GM21526 (cell line): ENCODE measurements at regions not wholly inside any gene's neighbourhood (a gene's known extent, or its start where the extent isn't known, plus 50 kb on each side); places are given as distances from the start of the nearest gene placed in this dataset.

ENCODE experiments used
- ATAC-seq: cut with Tn5 transposase; IDR thresholded peaks from one replicate; pipeline ENCODE4 v1.9.1; 2021; ENCODE audit warnings: moderate library complexity; ENCODE audit not compliant: unreplicated experiment, low FRiP score

- ATAC-seq, result peak; percentile 46
Measured at GRCh38 chr9:89743573-89744254, 138.9 kb downstream of the GADD45G start.

- no peak for ATAC-seq
Measured at GRCh38 chr9:89744255-89744648, 139.4 kb downstream of the GADD45G start.

DNA sequence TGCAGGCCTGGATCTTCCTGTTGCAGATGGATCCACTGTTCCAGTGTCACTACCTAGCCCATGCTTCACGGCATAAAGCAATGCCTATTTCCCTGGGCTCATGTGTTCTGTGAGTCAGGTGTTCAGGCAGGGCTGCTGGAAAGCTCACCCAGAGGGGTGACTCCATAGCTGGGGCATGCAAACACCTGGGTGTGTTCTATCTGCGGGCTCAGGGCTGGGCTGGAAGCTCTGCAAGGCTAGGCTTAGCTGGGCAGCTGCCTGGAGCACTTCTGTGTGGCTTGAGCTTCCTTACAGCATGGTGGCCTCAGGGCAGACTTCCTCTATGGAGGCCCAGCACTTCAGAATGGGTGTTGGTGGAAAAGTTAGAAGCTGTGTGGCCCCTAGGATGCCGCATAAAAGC, 139.9 kb downstream of the GADD45G start:
- no peak for ATAC-seq

DNA sequence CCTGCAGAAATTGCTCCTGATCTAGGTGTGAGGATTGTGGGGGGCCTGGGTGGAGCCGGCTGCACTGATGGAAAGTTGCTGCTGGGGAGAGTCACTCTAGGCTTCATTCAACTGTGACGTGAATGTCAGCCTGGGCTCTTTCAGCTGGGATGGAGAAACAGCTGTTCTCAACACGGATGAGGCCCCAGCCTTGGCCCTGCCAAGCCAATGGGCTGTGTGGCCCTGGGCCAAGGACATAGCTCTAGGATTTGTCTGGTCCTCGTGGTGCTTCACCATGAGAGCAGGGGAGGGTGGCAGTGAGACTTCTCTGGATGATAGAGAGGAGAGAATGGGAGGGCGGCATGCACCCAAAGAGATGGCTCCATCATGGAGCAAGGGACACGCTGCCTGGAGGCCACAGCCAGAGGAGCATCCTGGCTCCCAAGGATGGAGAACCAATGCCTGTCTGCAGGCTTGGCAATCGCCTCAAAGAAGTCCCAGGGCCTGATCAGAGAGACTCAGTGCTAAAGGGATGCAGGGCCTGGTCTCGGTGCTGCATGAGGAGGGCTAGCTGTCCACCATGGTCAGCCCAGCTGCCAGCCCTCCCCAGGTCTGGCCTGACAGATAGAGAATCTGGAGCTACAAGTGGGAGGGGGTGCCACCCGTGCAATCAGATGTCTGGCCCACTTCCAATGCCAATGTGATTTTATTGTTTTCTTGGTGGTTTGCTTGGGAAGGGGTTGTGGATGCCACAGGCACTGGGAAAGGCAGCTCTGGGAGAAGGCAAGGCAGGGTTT, 141.0 kb downstream of the GADD45G start:
- ATAC-seq, result no peak

DNA sequence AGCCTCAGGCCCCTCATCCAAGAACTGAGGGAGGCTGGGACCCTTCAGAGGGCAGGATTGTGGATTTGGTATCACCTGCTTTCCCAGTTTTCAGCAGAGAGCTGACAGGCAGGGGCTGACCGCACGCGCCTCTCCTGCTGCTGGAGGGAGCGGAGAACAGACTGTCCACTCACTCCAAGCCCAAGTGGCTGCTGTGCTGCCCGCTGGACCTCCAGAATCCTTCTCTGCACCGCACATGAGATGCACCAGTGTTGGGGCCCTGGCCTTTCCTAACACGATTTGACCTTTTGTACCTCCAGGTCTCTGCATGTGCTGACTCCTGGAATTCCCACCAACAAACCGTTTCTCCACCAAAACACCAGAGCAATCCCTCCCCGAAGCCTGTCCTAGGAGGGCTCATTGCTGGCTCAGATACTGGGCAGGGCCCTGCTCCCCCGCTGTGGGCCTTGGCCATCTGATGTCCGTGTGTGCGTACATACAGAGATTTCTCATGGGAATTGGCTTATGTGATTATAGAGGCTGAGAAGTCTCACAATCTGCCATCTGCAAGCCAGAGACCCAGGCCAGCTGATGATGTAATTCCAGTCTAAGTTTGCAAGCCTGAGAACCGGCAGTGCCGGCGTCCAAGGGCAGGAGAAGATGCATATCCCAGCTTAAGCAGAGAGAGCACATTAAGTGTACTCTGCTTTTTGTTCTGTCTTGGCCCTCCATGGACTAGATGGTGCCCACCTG, 141.7 kb downstream of the GADD45G start:
- no peak for ATAC-seq

- ATAC-seq, result no peak
Measured at GRCh38 chr9:89747596-89747995, 142.8 kb downstream of the GADD45G start.

DNA sequence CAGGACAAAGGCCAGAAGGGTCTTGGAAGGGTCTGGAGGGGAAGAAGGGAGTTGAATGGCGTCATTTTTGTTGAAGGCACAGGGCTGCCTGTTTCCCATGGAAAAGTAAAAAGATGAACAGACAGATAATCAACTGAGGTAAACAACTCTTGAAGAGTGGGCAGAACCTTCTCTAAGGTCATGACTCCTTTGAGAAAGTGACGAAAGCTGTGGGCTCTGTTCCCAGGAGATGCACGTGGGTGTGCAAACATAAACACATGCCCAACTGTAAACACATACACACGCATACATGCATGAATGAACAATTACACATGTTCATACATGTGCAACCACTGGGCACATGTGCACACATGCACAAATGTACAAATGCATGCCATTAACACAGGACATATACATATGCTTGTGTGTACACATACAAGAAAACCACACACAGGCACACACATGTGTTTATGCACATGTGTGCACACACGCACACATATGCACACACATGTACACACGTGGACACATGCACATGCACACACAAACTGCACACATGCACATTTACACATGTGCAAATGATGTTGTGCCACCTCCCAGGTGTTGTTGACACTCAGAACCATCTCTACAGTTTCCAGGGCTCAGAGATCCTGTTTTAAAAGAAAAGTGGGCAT, 143.3 kb downstream of the GADD45G start:
- ATAC-seq, result no peak

DNA sequence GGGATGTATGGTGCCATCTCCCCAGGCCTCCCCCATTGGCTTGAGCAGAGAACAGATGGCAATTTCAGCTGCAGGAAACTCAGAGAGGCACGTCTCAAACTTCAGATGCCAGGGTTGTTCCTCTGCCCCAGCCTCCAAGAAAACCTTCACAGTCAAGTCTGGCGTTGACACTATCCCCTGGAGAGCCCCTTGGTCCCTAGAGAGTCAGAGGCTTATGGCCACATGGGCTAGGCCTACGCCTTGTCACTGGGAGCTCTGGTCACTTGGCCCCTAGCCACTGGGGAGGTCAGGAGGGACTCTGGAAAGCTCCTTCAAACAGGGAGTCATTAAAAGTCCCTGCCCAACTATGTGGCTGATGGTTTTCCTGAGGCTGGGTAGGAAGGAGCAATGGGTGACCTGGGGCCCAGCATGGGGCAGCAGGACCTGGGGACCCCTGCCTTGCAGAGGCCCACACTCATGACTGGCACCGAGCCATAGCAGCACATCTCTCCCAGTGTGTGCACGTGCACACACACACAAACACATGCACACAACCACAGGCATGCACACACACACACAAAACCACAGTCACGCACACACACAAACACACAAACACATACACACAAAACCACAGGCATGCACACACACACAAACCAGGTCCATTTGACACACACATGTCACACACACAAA, 144.2 kb downstream of the GADD45G start:
- no peak for ATAC-seq

DNA sequence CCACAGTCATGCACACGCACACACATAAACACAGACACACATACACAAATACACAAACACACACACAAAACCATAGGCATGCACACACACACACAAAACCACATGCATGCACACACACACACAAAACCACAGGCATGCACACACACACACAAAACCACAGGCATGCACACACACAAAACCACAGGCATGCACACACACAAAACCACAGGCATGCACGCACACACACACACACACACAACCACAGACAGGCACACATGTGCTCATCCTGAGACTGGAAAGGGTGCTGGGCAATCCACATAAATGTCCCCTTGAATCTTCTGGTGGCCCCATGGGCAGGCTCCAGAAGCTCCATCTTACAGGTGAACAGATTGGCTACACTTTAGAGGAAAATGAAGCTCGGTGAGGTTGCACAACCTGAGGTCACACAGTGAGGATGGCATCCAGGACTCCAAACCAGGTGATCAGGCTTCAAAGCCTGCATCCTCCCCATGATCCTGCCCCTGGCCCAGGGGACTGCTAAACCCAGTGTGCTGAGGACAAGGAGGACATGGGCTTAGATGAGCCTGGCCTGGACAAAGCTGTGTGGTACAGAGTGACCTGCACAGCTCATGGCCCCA, 144.8 kb downstream of the GADD45G start:
- ATAC-seq, result no peak

- no peak for ATAC-seq
Measured at GRCh38 chr9:89750117-89750791, 145.4 kb downstream of the GADD45G start.

DNA sequence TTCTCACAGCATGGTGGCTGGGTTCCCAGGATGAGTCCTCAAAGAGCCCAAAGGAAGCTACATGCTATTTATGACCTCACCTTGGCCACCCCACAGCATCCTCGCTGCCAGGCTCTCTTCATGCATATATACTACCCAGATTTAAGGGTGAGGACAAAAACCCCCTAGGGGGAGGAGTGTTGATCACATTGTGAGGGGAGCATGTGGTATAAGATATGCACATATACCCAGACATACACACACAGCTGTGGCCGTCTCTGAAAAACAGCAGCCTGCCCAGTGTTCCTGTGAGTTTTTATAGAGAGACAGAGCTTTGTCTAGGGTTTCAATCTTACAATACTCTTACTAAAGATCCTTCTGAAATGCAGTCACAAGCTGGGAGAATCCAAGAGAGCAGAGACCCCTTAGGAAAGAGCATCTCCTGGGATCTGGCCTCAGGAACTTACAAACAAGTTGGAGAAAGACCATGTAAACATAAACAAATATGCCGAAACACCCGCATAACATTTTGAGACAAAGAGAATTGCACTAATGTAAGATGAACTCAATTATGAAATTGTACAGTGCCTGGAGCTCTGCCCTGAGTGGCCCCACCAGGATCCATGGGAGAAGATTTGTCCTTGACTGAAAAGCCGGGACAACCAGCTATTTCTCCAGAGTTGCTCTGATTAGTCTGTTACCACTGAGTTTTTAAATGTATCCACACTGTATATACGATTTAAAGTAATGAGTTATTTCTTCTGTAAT, 146.4 kb downstream of the GADD45G start:
- ATAC-seq, result no peak

DNA sequence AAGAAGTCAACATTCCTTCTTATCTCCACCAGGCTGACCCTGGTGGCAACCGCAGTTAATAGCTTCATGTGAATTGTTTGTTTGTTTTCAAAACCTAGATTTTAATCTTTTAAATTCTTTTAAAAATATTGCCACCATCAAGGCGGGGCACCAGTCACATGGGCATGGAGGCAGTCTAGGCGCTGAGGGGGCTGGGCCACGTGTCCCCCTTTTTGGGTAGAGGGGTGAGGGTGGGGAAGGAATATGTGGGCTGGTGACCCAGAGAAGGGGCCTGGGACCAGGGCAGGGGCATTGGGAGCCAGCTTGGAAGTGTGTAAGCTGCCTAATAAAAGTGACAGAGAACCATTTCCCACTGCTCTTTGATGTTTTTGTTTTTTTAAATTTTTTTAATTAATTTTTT, 147.3 kb downstream of the GADD45G start:
- no peak for ATAC-seq

- no peak for ATAC-seq
Measured at GRCh38 chr9:89753472-89754055, 148.8 kb downstream of the GADD45G start.

- ATAC-seq, result no peak
Measured at GRCh38 chr9:89754193-89754592, 149.4 kb downstream of the GADD45G start.

DNA sequence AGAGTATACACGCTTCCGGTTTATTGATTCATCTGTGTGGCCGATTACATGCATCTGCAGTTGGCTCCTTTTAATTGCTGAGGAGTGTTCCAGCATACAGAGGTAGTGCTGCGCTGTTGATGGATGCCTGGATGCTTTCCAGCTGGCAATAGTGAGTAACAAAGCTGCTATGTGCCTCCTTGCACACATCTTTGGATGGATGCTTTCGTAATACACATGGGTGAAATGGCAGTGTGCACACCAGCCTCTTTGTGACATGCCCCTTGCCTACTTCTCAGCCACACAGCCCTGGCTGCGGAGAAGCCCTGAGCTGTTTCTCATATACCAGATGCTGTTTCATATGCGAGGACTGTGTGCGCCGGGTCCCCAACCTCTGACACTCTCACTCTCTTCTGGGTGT, 151.0 kb downstream of the GADD45G start:
- no peak for ATAC-seq

DNA sequence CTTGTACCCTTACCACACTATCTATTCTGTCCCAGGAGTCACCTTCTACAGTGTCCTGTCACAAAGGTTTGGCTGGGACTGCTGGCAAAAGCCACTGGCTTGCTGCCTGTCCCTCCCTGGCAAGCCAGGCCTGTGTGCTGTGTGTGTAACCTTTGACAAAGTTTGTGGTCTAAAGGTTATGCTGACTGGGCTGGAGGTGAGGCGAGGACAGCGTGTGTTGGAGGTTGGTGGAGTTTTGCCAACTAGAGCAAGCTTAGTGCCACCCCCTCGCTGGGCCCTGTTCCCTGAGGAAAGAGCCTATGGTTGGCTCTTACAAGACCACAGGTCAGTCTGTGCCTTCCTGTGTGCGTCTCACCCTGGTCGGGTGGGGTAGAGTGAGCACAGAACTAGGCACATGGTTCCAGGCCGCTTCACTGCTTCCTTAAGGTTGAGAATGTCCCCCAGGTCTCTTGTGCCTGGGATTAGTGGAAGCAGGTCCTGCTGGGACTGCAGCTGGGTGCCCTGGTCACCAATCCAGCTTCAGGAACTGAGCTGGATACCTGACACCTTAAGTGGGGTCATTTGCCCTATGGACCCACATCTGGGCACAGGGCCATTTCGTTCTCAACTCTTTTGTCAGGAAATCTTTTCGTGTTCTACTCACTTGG, 152.2 kb downstream of the GADD45G start:
- ATAC-seq, result no peak

- no peak for ATAC-seq
Measured at GRCh38 chr9:89757776-89758528, 153.1 kb downstream of the GADD45G start.
